Superior temporal gyrus (tissue), 1 donor: ENCODE measurements at regions not wholly inside any gene's neighbourhood (a gene's known extent, or its start where the extent isn't known, plus 50 kb on each side); places are given as distances from the start of the nearest gene placed in this dataset.
"Not testable (repeated sequence)": the region's sequence is repeated elsewhere in the genome, so short reads cannot be mapped to it uniquely, and the experiment has no call there.

Source experiments
- DNase-seq: peaks from one replicate; pipeline ENCODE4 v3.0.0-alpha.2; 2016; ENCODE audit errors: extremely low spot score

- DNase-seq = no peak
Measured at GRCh38 chr17:36845916-36846315, 91.4 kb upstream of the LHX1 start.

- no peak for DNase-seq
Measured at GRCh38 chr17:36846410-36847292, 90.6 kb upstream of the LHX1 start.

GRCh38 chr17:36848008-36848902 lies 89.0 kb upstream of the LHX1 start:
- no peak for DNase-seq

GRCh38 chr17:36849020-36849419 lies 88.3 kb upstream of the LHX1 start:
- not testable (repeated sequence) for DNase-seq

GRCh38 chr17:36849871-36850348 lies 87.4 kb upstream of the LHX1 start:
- DNase-seq = no peak

- DNase-seq = no peak
Measured at GRCh38 chr17:36850790-36851189, 86.5 kb upstream of the LHX1 start.

- DNase-seq = no peak
Measured at GRCh38 chr17:36851250-36851649, 86.0 kb upstream of the LHX1 start.

- not testable (repeated sequence) for DNase-seq
Measured at GRCh38 chr17:36852478-36852877, 84.8 kb upstream of the LHX1 start.

GRCh38 chr17:36854982-36855381 lies 82.3 kb upstream of the LHX1 start:
- DNase-seq = no peak

- no peak for DNase-seq
Measured at GRCh38 chr17:36855459-36855858, 81.8 kb upstream of the LHX1 start.

GRCh38 chr17:36856222-36856621 lies 81.1 kb upstream of the LHX1 start:
- no peak for DNase-seq

GRCh38 chr17:36856903-36857381 lies 80.3 kb upstream of the LHX1 start:
- DNase-seq = no peak

GRCh38 chr17:36857698-36858097 lies 79.6 kb upstream of the LHX1 start:
- DNase-seq = no peak

GRCh38 chr17:36858119-36859002 lies 78.9 kb upstream of the LHX1 start:
- DNase-seq = no peak

- no peak for DNase-seq
Measured at GRCh38 chr17:36859003-36859300, 78.3 kb upstream of the LHX1 start.

- no peak for DNase-seq
Measured at GRCh38 chr17:36859706-36860105, 77.6 kb upstream of the LHX1 start.

- DNase-seq = no peak
Measured at GRCh38 chr17:36861531-36861930, 75.7 kb upstream of the LHX1 start.

- no peak for DNase-seq
Measured at GRCh38 chr17:36862116-36862920, 75.0 kb upstream of the LHX1 start.

GRCh38 chr17:36863131-36863530 lies 74.1 kb upstream of the LHX1 start:
- no peak for DNase-seq

GRCh38 chr17:36863676-36864612 lies 73.3 kb upstream of the LHX1 start:
- DNase-seq = no peak
